SK-N-SH (cell line): ENCODE measurements at regions not wholly inside any gene's neighbourhood (a gene's known extent, or its start where the extent isn't known, plus 50 kb on each side); places are given as distances from the start of the nearest gene placed in this dataset.

Experiments
- CTCF ChIP-seq: fragments of 200-600 bp; sonication (generic); IDR thresholded peaks from 2 replicates; pipeline ENCODE4 v1.6.1; 2017; ENCODE audit warnings: antibody characterized with exemption, mild to moderate bottlenecking, moderate library complexity
- EZH2phosphoT487 ChIP-seq: fragments of 200-600 bp; sonication (generic); IDR thresholded peaks from 2 replicates; pipeline ENCODE4 v1.6.1; 2017; ENCODE audit warnings: low read depth, mixed run types, mild to moderate bottlenecking, antibody characterized with exemption, moderate library complexity, borderline replicate concordance
- GABPA ChIP-seq: IDR thresholded peaks from 2 replicates; pipeline ENCODE4 v1.4.0; 2012; ENCODE audit warnings: low read depth, mild to moderate bottlenecking
- JUND ChIP-seq: IDR thresholded peaks from 2 replicates; pipeline ENCODE4 v1.4.0; 2012
- MAX ChIP-seq: IDR thresholded peaks from 2 replicates; pipeline ENCODE4 v1.4.0; 2012; ENCODE audit warnings: low read depth
- MXI1 ChIP-seq: IDR thresholded peaks from 2 replicates; pipeline ENCODE4 v1.6.1; 2012; ENCODE audit warnings: mild to moderate bottlenecking, low read depth, low read length, improper control_type of control experiment
- NRF1 ChIP-seq: IDR thresholded peaks from 2 replicates; pipeline ENCODE4 v1.6.1; 2012; ENCODE audit warnings: low read depth, mild to moderate bottlenecking, low read length
- RFX5 ChIP-seq: IDR thresholded peaks from 2 replicates; pipeline ENCODE4 v1.6.1; 2012; ENCODE audit warnings: mild to moderate bottlenecking, improper control_type of control experiment, low read length
- SMC3 ChIP-seq: IDR thresholded peaks from 2 replicates; pipeline ENCODE4 v1.6.1; 2012; ENCODE audit warnings: low read depth, low read length, improper control_type of control experiment
- TCF12 ChIP-seq: IDR thresholded peaks from 2 replicates; pipeline ENCODE4 v1.4.0; 2012
- USF2 ChIP-seq: fragments of 150-350 bp; IDR thresholded peaks from 2 replicates; pipeline ENCODE4 v1.6.1; 2017; ENCODE audit warnings: antibody characterized with exemption, low read length, low read depth, borderline replicate concordance
- YY1 ChIP-seq: IDR thresholded peaks from 2 replicates; pipeline ENCODE4 v1.4.0; 2012; ENCODE audit warnings: low read depth, mild to moderate bottlenecking
- ZBTB33 ChIP-seq: IDR thresholded peaks from 2 replicates; pipeline ENCODE4 v1.4.0; 2012; ENCODE audit warnings: low read depth, borderline replicate concordance

- TF ChIP-seq EZH2phosphoT487, result no peak
- TF ChIP-seq CTCF, result no peak
- no peak for TF ChIP-seq NRF1
- no peak for TF ChIP-seq YY1
- no peak for TF ChIP-seq MXI1
- TF ChIP-seq MAX, result no peak
- no peak for TF ChIP-seq USF2
- TF ChIP-seq JUND, result no peak
- no peak for TF ChIP-seq RFX5
- no peak for TF ChIP-seq ZBTB33
- no peak for TF ChIP-seq TCF12
- no peak for TF ChIP-seq SMC3
- no peak for TF ChIP-seq GABPA
These were observed 388.9 kb upstream of the NPVF start for GRCh38 chr7:25617214-25617613.
